Spinal cord (tissue), 9 donors: ENCODE measurements at regions not wholly inside any gene's neighbourhood (a gene's known extent, or its start where the extent isn't known, plus 50 kb on each side); places are given as distances from the start of the nearest gene placed in this dataset.
"Not testable (repeated sequence)": the region's sequence is repeated elsewhere in the genome, so short reads cannot be mapped to it uniquely, and the experiment has no call there.

Experiments used
- DNase-seq, 6 donors: peaks; one replicate each; pipeline versions ENCODE4 v3.0.0 to v3.0.0-alpha.2; 2013 to 2015; ENCODE audit warnings: low spot score in 6 of 6, low read depth in 4 of 6
- H3K27ac ChIP-seq: one replicate; pipeline ENCODE4 v1.5.1; 2013; ENCODE audit warnings: low read depth, low read length, control low read depth
- H3K27me3 ChIP-seq: one replicate; pipeline ENCODE4 v1.6.1; 2013; ENCODE audit warnings: low read length; ENCODE audit not compliant: control insufficient read depth, insufficient read depth
- H3K36me3 ChIP-seq: one replicate; pipeline ENCODE4 v1.6.1; 2013; ENCODE audit warnings: low read length; ENCODE audit not compliant: control insufficient read depth, insufficient read depth
- H3K4me1 ChIP-seq: one replicate; pipeline ENCODE4 v1.6.1; 2013; ENCODE audit warnings: low read length; ENCODE audit not compliant: control insufficient read depth, insufficient read depth
- H3K4me3 ChIP-seq: one replicate; pipeline ENCODE4 v1.5.1; 2013; ENCODE audit warnings: low read depth, low read length, control low read depth
- H3K9me3 ChIP-seq: one replicate; pipeline ENCODE4 v1.6.1; 2013; ENCODE audit warnings: low read length; ENCODE audit not compliant: control insufficient read depth, insufficient read depth
- WGBS: methylation state at CpG from one replicate; pipeline ENCODE4 v1.1.5; 2013; ENCODE audit warnings: missing lambda C conversion rate; ENCODE audit not compliant: insufficient coverage; 5-methylcytosine and 5-hydroxymethylcytosine counted together
- donor health status: healthy.

DNA sequence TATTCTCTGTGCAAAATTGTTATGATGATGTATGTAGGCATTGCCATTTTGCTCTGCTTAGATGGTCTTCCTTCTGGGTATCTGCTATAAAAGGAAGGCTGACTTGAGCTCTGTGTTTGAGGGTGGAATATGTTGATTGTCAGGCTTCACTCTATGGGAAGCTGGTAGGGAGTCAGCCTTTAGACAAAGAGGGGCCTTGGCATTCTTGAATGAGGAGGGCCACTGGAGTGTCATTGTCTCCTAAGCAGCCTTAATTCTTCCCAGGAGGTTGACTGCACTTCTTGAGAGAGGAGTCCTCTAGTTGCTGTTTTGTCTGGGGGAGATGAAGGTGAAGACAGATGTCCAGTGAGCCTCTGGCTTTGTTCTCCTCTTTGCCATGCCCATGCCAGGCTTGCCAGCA is 266.8 kb downstream of the KCNRG start:
- H3K36me3 ChIP-seq: no peaks in the 10 kb centered on the region
- H3K4me1 ChIP-seq: no peaks in the 10 kb centered on the region
- H3K4me3 ChIP-seq: no peak overlapping the region
- H3K27ac ChIP-seq: no peak overlapping the region
- H3K27me3 ChIP-seq: no peaks in the 10 kb centered on the region
- DNase-seq: no peak
- peaks cover 6% of the 10 kb centered on the region for H3K9me3 ChIP-seq

GRCh38 chr13:50283017-50283416 is 267.8 kb downstream of the KCNRG start:
- no peaks in the 10 kb centered on the region for H3K27me3 ChIP-seq
- WGBS: 100% methylated on average over 2 of the region's 2 CpGs
- H3K27ac ChIP-seq: no peak overlapping the region
- H3K4me3 ChIP-seq: no peak overlapping the region
- no peaks in the 10 kb centered on the region for H3K4me1 ChIP-seq
- no peaks in the 10 kb centered on the region for H3K36me3 ChIP-seq
- peaks cover 6% of the 10 kb centered on the region for H3K9me3 ChIP-seq
- DNase-seq: no peak

DNA sequence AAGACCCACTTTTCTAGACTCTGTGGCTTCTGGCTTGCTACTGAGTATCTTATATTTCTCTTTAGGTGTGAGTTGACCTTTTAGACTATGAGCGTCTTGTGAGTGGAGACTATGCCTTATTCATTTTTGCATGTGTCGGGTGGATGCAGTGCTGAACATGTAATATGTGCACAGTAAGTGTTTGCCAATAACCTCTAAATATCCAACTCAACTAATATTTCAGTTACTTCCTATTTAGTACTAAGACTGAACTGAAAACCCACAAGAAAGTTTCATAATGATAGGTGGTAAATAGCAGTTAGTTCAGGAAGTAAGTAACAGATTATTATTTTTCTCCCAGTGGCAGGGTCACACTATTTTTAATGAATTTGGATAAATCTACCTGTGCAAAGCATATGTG is 269.3 kb downstream of the KCNRG start:
- no peaks in the 10 kb centered on the region for H3K36me3 ChIP-seq
- no peaks in the 10 kb centered on the region for H3K27me3 ChIP-seq
- no peak for DNase-seq
- H3K27ac ChIP-seq: no peak overlapping the region
- no peak overlapping the region for H3K4me3 ChIP-seq
- no peaks in the 10 kb centered on the region for H3K4me1 ChIP-seq
- WGBS: no CpG with 5 or more reads among the region's 2 CpGs
- H3K9me3 ChIP-seq: peaks cover 6% of the 10 kb centered on the region

- Histone ChIP-seq H3K9me3 (peaks cover 6% of the 10 kb centered on the region), H3K4me1 (no peaks in the 10 kb centered on the region), H3K4me3 (no peak overlapping the region), H3K27ac (no peak overlapping the region), H3K27me3 (no peaks in the 10 kb centered on the region), H3K36me3 (no peaks in the 10 kb centered on the region)
- whole genome bisulfite sequencing: 96% methylated on average over 2 of the region's 3 CpGs
- no peak for DNase-seq
Measured at GRCh38 chr13:50285283-50285682, 270.0 kb downstream of the KCNRG start.

- Histone ChIP-seq H3K36me3 (no peaks in the 10 kb centered on the region), H3K27me3 (no peaks in the 10 kb centered on the region), H3K4me3 (no peak overlapping the region), H3K9me3 (peaks cover 6% of the 10 kb centered on the region), H3K4me1 (no peaks in the 10 kb centered on the region), H3K27ac (no peak overlapping the region)
- DNase-seq: peak in 5 of 6 donors; percentile 2 to 83 (median 20)
- WGBS: no CpG with 5 or more reads among the region's 3 CpGs
Measured at GRCh38 chr13:50286324-50286723, 271.1 kb downstream of the KCNRG start.

- no peaks in the 10 kb centered on the region for H3K9me3 ChIP-seq
- no peaks in the 10 kb centered on the region for H3K36me3 ChIP-seq
- no peak overlapping the region for H3K4me3 ChIP-seq
- no peaks in the 10 kb centered on the region for H3K4me1 ChIP-seq
- DNase-seq: no peak
- no peaks in the 10 kb centered on the region for H3K27me3 ChIP-seq
- WGBS: no CpG with 5 or more reads among the region's 1 CpG
- no peak overlapping the region for H3K27ac ChIP-seq
Measured at GRCh38 chr13:50290186-50290585, 274.9 kb downstream of the KCNRG start.

GRCh38 chr13:50291611-50292010 is 276.4 kb downstream of the KCNRG start:
- Histone ChIP-seq H3K4me1 (no peaks in the 10 kb centered on the region), H3K27me3 (no peaks in the 10 kb centered on the region), H3K4me3 (no peak overlapping the region), H3K36me3 (no peaks in the 10 kb centered on the region), H3K27ac (no peak overlapping the region), H3K9me3 (no peaks in the 10 kb centered on the region)
- 89% methylated on average over 2 of the region's 2 CpGs for WGBS
- no peak for DNase-seq

- Histone ChIP-seq H3K4me1 (no peaks in the 10 kb centered on the region), H3K27ac (no peak overlapping the region), H3K9me3 (no peaks in the 10 kb centered on the region), H3K36me3 (no peaks in the 10 kb centered on the region), H3K4me3 (no peak overlapping the region), H3K27me3 (no peaks in the 10 kb centered on the region)
- DNase-seq: no peak
- no CpG with 5 or more reads among the region's 1 CpG for WGBS
Measured at GRCh38 chr13:50292081-50292480, 276.8 kb downstream of the KCNRG start.

DNA sequence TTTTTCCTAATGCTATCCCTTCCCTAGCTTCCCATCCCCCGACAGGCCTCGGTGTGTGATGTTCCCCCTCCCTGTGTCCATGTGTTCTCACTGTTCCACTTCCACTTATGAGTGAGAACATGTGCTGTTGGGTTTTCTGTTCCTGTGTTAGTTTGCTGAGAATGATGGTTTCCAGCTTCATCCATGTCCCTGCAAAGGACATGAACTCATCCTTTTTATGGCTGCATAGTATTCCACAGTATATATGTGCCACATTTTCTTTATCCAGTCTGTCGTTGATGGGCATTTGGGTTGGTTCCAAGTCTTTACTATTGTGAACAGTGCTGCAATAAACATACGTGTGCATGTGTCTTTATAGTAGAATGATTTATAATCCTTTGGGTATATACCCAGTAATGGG is 279.2 kb downstream of the KCNRG start:
- not testable (repeated sequence) for H3K4me3 ChIP-seq, H3K4me1 ChIP-seq, H3K9me3 ChIP-seq, H3K36me3 ChIP-seq, H3K27me3 ChIP-seq, DNase-seq, H3K27ac ChIP-seq
- no CpG with 5 or more reads among the region's 4 CpGs for WGBS

- no peak overlapping the region for H3K4me3 ChIP-seq
- H3K9me3 ChIP-seq: no peaks in the 10 kb centered on the region
- no peaks in the 10 kb centered on the region for H3K36me3 ChIP-seq
- H3K27me3 ChIP-seq: no peaks in the 10 kb centered on the region
- no peak for DNase-seq
- no peaks in the 10 kb centered on the region for H3K4me1 ChIP-seq
- WGBS: 83% methylated on average over 1 of the region's 3 CpGs
- no peak overlapping the region for H3K27ac ChIP-seq
Measured at GRCh38 chr13:50299546-50300249, 284.5 kb downstream of the KCNRG start.
